H1 (cell line): ENCODE measurements at regions not wholly inside any gene's neighbourhood (a gene's known extent, or its start where the extent isn't known, plus 50 kb on each side); places are given as distances from the start of the nearest gene placed in this dataset.

Experiments used
- ATF3 ChIP-seq: IDR thresholded peaks from 2 replicates; pipeline ENCODE4 v1.6.1; 2011; ENCODE audit warnings: low read depth, mild to moderate bottlenecking, low read length; ENCODE audit not compliant: insufficient read depth
- NANOG ChIP-seq: IDR thresholded peaks from 2 replicates; pipeline ENCODE4 v1.6.1; 2011; ENCODE audit warnings: low read length, low read depth, mild to moderate bottlenecking, inconsistent platforms; ENCODE audit not compliant: insufficient read depth, poor library complexity, severe bottlenecking
- POLR2A ChIP-seq, 2 experiments: IDR thresholded peaks; 1 replicate in 1 of 2; 2 replicates in 1 of 2; pipeline ENCODE4 v1.6.1; 2011; ENCODE audit warnings: low read depth in 2 of 2, low read length in 2 of 2, mild to moderate bottlenecking in 2 of 2; ENCODE audit errors: control extremely low read depth in 1 of 2

GRCh38 chr16:52351451-52351850, 195.5 kb downstream of the TOX3 start (continued):
- no peak for TF ChIP-seq NANOG
- no peak for TF ChIP-seq ATF3
- TF ChIP-seq POLR2A (IDR thresholded peaks at IDR 0.05; ENCODE audit: control extremely low read depth in 1 of 2, low read depth in 2 of 2, low read length in 2 of 2), result no peak
